HG03066 (cell line): ENCODE measurements at regions not wholly inside any gene's neighbourhood (a gene's known extent, or its start where the extent isn't known, plus 50 kb on each side); places are given as distances from the start of the nearest gene placed in this dataset.

ENCODE experiments used
- ATAC-seq: cut with Tn5 transposase; IDR thresholded peaks from one replicate; pipeline ENCODE4 v1.9.1; 2021; ENCODE audit warnings: low read depth; ENCODE audit not compliant: unreplicated experiment

DNA sequence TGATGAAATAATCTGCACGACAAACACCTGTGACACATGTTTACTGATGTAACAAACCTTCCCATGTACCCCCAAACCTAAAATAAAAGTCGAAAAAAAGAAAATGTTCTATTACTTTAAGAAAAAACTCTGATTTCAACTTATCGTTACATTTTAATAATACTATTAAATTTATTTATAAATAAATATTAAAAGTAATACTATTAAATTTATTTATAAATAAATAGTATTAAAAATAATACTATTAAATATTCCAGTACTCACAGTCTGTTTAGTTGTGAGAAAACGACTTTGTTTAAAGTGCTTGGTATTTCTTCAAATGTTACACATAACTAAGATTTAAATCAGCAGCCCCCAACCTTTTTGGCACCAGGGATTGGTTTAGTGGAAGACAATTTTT, 471.6 kb upstream of the PRKX start:
- no peak for ATAC-seq

DNA sequence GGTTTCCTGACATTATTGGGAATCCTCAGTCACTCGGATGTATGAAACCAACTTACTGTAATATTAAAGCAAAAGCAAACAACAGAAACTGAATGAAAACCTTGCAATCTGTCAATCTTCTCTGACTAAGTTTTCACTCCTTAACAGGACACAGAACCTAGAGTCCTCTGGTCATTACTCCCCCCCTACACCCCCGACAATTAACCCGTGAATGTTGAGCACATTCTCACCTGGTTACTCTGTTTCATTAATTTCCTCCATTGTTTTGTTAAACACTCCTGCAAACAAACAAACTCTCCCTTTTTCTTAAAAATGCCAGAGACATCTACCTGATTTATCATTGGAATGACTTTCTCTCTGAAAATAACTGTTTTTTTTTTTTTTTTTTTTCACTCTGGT, 469.0 kb upstream of the PRKX start:
- ATAC-seq = no peak

DNA sequence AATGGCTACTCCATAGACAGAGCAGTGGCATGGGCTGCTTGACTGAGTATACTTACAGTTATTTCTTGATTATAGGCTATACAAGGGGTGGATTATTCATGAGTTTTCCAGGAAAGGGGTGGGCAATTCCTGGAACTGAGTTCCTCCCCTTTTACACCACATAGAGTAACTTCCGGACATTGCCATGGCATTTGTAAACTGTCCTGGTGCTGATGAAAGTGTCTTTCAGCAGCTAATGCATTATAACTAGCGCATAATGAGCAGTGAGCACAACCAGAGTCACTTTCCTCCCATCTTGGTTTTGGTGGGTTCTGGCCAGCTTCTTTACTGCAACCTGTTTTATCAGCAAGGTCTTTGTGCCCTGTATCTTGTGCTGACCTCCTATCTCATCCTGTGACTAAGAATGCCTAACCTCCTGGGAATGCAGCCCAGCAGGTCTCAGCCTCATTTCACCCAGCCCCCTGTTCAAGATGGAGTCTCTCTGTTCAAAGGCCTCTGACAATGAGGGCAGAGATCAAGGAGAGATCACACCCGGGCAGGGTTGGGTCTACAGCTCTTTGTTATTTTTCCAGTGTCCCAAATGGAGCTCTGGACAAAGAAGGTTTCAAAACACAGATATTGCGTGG, 468.4 kb upstream of the PRKX start:
- no peak for ATAC-seq

DNA sequence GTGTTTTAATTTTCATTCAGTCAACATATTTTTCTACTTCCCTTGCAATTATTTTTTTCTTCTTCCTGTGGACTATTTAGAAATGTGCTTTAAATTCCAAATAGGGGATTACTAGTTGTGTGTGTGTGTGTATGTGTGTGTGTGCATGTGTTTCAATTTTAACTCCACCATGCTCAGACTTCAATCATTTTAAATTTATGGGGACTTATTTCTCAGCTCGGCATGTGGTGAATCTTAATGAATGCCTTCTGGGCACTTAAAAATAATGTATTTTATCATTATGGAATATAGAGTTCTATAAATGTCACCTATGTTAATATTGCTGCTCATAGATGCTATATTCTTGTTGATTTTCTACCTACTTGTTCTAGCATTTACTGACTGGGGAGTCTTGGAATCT, 465.6 kb upstream of the PRKX start:
- ATAC-seq = no peak

DNA sequence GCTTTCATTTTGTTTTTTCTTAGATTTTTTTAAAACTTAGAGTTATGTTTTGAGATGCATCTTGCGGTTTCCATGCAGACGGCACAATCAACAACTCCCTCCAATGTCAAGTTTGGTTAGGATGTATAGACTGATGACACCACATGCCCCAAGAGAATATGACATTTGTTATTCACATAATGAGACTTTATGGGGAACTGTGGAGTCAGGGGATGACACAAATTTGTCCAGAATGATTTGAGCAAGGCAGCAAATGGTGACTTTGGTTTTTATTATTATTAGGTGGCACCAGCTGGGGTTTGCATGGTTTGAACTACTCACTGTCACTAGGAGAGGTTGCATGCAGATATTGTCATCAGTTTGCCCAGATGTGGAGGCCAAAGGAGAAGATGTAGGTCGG, 461.8 kb upstream of the PRKX start:
- ATAC-seq = no peak

DNA sequence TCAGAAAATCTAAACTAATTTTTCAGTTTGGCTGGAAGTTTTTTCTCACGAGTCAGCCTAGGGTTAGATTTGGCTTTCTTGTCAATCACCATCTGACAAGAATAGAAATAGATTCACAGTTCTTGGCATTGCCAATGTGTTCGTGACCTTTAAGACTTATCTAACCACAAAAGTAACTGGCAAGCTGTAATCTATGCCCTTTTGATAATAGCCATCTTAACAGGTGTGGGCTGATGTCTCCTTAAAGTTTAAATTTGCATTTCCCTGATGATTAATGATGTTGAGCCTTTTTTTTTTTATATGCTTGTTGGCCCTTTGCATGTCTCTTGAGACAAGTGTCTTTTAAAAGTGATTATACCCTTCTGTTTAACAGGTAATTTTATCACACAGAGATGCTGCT, 460.3 kb upstream of the PRKX start:
- ATAC-seq = no peak

DNA sequence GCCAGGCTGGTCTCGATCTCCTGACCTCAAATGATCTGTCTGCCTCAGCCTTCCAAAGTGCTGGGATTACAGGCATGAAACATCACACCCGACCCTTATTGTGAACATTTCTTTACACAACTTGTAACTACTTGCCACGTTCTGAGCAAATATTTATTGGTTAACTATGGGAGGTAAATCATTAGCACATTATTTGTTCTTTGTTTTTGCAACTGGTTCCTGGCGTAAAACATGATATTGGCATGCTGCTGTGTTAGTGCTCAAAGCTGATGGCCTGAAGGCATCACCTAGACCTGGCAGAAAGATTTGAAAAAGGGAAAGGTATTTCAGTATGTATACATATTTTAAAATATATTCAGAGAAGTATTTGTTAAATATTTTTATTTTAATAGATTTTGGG, 438.3 kb upstream of the PRKX start:
- ATAC-seq = no peak

DNA sequence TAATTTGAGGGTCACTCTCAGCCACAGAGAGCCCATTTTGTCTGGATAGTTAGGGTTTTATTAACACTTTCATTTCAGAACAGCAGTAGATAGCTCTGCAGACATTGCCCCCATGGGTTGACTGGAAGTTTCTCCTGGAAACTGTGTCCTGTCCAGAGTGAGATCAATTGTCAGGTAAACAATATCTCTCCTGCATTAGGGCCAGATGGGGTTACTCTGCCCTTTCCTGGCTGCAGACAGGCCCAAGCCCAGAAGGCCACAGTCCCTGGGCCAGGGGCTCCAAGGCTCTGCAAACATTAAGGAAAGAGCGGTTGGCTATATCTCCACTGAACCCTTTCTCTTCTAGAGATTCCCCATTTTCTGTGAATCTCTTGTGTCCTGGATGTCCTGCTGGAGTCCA, 436.8 kb upstream of the PRKX start:
- ATAC-seq = no peak

DNA sequence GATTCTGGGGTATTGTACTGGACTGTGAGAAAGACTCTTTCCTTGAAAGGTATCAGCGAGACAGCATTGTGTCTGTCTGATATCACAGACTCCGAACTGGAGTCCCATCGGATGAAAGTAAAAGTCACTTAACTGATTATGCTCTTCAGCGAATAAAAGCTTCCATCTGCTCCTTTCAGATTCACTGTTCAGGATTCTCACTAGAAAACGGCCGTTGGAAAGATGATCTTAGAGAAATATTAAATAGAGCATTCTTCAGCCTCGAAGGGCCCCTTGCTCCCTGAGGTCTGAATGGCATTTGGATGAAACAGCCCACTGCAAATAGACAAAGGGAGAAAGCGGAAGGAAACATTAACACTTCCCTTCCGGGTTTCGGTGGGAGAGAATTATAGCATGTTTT, 416.2 kb upstream of the PRKX start:
- no peak for ATAC-seq

DNA sequence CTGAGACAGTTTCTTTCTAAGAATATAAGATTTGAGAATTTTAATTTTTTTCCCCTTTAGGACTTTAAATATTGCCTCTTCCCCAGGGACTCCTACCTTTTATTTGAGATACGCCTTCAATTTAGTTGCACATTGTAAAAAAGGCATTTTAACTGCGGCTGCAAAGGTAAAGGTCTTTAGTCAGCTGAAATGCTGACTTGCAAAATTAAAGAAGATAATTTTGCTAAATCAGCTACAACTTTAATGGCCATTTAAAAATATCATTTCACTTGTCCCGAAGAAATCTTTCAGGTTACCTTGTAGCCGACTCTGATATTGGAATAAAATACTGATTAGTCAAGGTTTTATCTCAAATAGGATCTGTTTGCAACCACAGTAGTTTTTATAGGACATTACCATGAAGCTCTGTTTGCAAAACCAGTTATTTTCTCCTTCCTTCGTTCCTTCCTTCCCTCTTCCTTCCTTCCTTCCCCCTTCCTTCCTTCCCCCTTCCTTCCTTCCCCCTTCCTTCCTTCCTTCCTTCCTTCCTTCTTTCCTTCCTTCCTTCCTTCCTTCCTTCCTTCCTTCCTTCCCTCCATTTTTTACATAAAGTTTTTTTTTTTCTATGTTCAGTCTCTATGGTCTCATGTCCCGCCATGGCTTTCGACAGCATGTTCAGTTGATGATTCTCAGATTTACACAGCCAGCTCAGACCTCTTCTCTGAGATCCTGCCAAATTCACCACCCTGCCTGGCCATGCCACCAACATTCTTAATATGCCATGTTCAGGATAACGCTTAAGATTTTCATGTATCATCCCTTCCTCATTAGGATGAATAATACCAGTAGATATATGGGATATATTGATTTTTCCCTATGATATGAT, 405.4 kb upstream of the PRKX start:
- no peak for ATAC-seq

DNA sequence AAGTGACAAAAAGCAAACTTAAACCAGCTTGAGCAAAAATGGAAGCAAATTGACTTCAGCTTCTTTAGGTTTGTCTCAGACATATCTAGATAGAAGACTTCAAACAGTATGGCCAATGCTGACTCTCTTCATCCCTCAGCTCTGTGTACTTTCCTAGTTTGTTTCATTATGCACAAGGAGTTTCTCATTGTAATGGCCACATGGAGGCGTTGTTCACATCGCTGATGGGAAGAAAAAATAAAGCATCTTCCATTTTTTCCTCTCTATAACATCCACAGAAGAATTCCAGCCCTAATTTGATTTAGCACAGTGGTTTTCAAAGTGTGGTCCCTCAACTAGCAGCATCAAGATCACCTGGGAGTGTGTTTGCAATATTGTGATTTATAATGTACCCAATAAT, 397.5 kb upstream of the PRKX start:
- ATAC-seq = no peak

DNA sequence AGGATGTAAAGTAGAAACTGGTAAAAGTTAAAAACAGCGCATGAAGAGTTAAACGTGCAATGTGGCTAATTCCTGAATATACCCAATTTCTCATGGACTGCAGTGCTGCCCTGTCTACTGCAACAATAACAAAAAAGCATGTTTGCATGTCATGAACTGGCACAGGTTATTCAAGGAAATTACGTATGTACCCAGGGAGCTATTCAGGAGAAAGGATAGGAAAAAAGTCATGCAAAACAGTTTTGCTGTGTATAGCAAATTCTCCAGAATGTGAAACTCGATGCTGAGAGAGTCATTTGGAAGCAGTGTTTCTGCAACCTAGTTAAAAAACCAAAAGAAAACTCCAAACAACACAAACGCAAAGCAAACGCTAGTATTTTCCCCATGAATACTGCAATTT, 381.5 kb upstream of the PRKX start:
- ATAC-seq = no peak

DNA sequence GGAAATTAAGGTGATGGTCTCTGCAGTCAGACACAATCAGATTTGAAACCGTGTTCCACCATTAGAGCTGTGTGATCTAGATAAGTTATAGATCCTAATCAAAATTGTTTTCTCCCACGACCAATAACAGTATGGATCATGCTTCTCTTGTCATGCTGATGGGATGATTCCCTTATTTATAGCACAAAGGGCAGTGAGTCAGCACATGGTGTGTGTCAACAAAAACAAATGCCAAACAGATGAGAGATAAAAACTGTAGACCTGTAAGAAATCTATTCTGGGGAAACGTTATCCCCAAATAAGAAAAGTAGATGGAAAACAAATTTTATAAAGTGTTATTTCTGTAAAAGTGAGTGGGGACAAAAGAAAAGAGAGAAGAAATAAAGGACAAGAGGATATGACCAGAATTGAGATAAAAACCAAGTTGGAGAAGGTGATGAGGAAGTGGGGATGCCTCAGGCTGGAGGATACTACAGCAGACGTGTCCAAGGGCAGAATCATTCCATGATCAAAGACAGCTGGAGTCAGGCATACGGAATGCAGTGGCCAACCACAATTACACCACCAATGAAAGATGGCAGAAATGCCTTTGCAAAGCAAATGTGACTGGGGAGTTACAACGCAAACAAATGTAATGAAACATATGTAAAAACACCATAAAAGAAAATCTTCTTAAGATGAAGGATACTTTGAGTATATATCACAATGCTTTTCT, 377.8 kb upstream of the PRKX start:
- no peak for ATAC-seq

DNA sequence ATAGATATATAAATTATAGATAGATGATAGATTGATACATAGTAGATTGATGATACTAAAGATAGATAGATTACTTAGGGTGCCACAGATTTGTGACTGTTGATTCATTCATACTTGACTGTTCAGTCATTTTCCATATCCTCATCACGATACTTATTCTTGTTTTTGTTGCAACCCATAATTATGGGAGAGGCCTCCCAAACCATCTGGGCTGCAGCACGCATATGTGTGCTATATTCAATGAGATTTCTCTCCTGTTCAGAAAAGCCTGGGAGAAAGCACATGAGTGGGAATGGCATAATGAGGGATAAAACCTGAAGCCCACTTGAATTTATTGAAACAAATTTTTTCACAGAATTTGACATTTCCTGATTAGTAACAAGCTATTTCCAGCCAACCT, 346.4 kb upstream of the PRKX start:
- ATAC-seq = no peak

DNA sequence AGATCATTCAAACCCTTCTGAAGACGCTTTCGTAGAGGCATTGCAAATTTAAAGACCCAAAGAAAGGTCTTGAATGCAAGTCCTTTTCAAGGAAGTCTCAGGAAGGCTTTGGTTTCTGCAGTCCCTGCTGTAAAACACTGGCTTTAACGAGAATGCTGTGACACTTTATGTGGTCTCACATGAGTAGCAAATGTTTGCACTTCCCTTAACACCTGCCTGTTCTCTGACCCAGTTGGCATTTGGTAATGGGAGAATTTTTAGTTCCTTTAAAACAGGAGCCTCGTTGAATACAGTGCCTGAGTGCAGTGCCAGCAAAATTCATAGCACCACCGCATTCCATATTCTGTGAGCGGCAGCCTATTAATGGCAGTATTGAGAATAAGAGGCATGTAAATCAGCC, 330.5 kb upstream of the PRKX start:
- ATAC-seq = no peak

DNA sequence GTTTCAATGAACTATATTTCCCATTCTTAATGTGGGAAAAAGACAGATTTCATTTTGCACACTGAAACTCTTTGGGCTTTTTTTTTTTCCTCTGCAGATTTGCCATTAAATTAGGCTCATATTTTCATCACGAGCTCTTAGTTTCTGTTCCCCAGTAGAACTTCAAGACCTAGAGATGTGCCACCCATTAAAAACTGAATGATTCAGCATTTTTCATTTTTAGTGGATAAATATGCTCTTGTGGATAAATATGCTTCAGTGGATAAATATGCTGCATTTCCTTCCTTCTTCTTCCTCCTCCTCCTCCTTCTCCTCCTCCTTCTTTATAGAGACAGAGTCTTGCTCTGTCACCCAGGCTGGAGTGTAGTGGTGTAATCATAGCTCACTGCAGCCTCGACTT, 322.4 kb upstream of the PRKX start:
- no peak for ATAC-seq

DNA sequence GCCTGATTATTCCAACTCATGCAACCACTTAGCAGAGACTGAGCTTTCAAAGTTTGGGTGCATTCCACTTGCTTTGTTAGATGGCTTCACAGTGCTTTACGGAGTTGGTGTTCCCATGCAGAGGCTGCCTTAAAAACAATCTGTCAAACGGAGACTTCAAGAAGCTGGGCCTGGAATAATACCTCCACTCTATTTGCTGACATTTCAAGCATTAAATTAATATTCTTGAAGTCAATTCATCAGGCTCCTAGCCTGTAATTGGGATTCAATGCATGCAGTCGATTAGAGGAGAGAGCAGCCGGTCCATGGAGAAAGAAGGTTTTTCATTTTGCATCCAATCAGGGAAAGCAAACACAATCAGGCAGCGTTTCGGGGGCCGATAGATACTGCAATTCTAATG, 314.7 kb upstream of the PRKX start:
- ATAC-seq = no peak

DNA sequence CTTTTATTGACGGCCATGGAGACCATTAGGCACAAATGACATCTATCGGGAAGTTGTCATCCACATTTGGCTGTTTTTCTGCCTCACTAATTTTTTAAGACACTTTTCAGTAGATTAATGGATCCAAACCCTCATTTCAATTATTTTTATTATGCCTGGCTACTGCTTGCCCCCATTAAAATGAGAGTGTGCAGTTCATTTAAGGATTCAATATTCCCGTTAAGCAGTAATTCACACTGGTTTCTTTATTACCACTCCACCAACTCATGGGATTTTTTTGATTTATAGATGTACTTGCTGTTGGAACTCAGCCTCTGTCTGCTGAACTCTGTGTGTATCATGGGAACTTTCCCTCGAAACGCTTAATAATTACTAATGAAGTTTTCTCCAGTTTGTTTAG, 291.8 kb upstream of the PRKX start:
- ATAC-seq = no peak

DNA sequence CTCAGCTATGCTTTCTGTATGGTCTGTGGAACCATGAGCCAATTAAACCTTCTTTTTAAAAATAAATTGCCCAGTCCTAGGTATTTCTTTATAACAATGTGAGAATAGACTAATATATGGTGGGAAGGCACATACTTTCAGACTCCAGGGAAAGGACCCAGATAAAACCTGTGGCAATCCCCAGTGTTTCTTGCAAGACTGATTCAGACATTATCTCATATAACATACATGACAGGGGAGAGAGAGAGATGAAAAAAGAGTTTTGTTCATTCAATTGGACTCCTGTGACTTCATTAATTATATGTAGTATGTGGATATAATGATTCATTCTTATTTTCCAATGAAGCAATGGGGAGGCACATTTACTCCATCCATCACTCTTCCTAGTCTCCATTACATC, 291.4 kb upstream of the PRKX start:
- no peak for ATAC-seq

DNA sequence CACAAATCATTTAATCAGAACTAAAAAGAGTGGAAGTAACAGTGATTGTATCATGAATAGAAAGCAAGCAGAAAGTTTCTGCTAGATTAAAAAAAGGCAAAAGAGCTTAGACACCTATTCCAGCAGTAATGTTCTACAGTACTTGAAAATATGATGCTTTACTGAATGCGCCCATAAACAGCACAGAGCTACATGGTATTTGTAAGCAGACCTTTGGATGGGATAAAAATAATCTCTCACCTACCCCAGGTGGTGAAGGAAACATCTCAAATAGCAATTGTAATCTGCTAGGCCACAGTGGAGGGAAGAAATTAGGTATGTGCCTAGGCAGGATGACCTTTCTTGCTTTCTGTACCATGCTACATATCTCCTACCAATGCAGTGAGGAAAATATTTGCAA, 280.9 kb upstream of the PRKX start:
- no peak for ATAC-seq

DNA sequence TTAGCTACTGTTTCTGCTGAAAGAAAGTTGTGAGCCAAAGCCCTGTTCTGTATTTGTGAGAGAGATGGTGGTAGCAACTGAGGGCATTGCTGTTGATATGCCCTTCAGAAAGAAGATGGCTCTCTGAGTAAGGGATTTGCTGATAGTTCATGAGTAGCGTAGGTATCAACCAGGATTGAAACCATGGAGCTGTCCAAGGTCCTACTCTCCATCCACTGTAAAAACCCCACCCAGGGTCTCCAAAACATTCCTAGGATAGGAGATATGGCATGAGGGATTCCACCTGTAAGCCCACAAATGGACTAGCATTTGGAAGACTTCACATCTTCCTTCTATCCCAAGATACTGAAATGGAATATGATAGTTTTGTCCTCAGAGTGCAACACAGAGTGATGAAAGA, 277.1 kb upstream of the PRKX start:
- no peak for ATAC-seq
